Dermis blood vessel endothelial cell (primary cell): ENCODE measurements at regions not wholly inside any gene's neighbourhood (a gene's known extent, or its start where the extent isn't known, plus 50 kb on each side); places are given as distances from the start of the nearest gene placed in this dataset.

Experiments
- DNase-seq: peaks from one replicate; pipeline ENCODE4 v3.0.0; 2010

DNA sequence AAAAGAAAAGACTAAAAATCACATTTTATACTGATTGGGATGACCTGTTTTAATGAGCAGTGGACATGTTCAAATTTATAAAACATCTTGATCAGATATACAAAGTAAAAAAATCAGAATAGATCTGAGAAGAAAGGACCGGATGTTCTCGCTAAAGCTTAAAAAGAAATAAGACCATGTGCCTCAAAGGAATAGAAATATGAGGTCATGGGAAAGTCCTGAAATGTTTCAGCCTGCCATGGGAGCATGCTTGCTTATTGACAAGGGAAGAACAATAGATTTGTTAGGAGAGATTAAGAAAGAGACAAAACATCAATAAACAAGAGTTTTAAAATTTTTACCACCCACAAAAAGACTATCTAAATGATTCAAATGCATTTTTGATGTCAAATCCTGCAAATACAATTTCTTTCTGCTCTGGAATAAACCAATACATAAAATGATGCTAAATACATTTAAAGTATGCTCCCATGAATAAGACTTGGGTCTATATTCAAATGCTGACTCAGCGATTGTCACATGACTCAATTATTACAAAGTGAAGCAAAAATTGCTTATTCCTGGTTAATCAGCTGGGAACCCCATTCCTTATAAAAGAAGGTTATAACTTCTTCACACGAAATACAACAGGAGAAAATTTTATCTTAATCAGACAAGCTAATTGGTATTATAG is 633.9 kb upstream of the PKDCC start:
- no peak for DNase-seq

DNA sequence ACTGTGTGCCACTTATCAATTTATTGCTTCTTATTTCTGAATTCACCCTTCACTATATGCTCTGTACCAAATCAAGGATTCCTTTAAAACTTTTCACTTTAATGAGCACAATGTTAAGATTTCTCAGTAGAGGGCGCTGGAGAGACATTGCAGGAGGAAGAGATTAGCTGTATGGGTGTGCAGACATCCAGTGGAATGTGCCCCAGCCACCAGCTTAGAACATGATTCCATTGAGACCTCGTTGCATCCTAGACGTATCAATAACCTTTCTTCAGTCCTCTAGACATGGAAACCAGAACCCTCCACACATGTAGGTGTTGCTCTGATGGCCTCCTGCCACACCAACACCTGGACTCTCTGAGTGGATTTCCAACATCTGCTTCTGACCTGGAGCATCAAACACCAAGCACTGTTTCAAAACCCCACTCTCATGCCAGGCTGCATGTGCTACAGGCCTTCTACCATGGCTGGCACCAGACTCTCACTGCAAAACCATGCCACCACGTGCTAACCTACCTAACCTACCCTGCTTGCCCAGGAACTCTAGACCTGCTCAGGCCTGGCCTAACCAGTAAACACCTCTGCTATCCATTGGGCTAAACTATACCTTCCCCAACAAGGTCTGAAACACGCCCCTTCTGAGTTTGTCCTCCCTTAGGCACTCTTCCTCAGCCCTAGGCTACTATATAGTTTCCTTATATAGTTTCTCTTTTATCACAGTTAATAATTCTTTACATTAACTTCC is 633.2 kb upstream of the PKDCC start:
- DNase-seq, result no peak

GRCh38 chr2:41417511-41417910 is 630.3 kb upstream of the PKDCC start:
- DNase-seq, result no peak

DNA sequence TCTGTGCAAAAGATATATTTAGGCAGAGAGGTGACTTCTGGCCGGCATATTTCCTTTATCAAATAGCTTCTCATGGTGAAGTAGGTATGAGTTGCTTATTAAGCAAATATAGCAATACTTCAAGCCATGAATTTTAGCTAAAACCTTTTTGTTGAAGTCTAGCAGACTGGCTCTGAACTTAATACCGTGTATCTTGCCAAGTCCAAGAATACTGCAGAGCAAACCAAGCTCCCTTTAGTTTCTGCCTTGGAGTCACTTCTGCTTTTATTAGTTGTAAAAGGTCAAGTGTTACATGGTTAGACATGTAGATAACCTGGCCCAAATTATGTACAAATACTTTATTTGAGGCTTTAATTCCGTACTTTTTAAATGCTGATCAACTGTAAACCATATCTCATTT is 627.6 kb upstream of the PKDCC start:
- DNase-seq, result no peak

- DNase-seq, result no peak
Observed at GRCh38 chr2:41420872-41421271, 626.9 kb upstream of the PKDCC start.

GRCh38 chr2:41431756-41432155 is 616.1 kb upstream of the PKDCC start:
- no peak for DNase-seq

DNA sequence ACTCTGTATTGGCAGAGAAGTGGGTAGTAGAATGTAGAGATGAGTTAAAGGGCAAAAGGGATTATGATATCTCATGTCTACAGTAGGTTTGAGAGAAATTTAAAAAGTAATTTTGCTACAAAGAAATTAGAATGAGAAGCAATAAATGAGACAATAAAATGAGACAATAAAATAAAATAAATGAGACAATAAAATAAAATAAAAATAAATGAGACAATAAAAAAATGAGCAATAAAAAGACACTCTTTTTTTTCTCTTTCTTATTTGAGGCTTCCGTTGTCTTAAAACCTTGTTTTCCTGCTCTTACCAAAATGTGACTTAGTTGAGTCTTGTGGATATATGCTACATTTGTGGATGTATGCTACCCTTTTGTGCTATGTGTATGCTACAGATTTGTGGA is 615.4 kb upstream of the PKDCC start:
- no peak for DNase-seq

DNA sequence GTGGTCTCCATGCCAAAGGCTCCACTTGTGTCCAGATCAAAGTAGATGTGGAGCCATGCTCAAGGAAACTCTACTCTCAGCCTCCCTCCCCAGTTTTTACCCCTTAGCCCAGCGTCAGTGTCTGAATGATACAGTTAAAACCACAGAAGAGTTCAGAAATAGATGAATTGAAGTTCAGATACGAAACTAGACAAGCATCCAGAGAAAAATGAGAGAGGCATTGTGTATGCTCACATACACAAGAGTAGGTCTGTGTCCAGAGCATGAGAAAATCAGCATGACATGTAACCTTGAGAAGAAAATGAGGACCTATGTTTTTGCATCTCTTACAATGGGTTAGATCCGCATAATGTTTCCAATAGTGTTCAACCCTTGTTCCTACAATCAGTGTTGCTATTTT is 612.8 kb upstream of the PKDCC start:
- DNase-seq, result no peak

DNA sequence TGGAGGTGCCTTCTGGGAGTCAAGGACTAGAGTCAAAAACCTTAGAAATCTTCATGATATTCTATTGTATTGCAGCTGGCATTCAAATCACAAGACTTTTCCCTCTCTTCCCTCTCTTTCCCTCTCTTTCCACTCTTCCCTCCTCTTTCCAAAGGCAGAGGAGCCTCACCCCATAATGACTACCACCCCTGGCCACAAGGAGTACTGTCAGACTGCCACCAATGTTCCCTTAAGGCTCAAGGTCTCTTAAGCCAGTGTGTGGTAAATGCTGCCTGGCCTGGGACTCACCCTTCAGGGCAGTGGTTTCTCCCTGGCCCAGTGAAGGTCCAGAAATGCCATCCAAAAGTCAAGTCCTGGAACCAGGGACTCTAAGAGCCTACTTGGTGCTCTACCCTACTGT is 605.9 kb upstream of the PKDCC start:
- DNase-seq, result no peak

DNA sequence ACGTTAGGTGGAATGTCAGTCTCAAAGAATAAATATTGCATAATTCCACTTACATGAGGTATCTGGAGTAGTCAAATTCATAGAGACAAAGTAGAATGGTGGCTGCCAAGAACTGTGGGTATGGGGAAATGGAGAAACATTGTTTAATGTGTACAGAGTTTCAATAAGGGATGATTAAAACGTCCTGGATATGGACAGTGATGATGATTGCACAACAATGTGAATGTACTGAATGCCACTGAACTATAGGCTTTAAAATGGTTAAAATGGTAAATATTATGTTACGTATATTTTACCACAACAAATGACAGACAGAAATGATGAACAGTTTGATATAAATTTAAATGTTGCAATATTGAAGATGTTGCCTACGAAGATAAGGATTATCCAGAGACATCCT is 602.0 kb upstream of the PKDCC start:
- DNase-seq, result no peak

- DNase-seq, result no peak
Observed at GRCh38 chr2:41446266-41446665, 601.6 kb upstream of the PKDCC start.

DNA sequence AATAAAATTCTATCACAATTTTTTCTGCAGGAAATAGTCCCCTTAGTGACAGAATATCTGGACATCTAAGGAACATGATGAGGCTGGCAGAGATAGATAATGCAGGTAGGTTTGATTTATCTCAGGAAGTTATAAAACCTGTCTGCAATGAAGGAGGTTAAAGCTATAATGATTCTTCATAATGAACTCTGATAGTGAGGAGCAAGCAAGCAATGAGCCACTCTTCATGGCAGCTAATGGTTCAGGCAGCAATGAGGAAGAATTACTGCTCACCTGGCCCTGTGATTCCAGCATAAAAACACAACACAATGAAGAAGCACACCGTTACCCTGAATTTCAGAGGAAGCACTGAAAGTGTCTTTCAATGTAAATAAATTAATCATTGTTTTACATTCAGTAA is 599.6 kb upstream of the PKDCC start:
- no peak for DNase-seq

- no peak for DNase-seq
Observed at GRCh38 chr2:41457026-41457425, 590.8 kb upstream of the PKDCC start.

- no peak for DNase-seq
Observed at GRCh38 chr2:41460661-41461060, 587.2 kb upstream of the PKDCC start.

GRCh38 chr2:41464395-41464794 is 583.4 kb upstream of the PKDCC start:
- no peak for DNase-seq

GRCh38 chr2:41475959-41476358 is 571.9 kb upstream of the PKDCC start:
- DNase-seq, result no peak

DNA sequence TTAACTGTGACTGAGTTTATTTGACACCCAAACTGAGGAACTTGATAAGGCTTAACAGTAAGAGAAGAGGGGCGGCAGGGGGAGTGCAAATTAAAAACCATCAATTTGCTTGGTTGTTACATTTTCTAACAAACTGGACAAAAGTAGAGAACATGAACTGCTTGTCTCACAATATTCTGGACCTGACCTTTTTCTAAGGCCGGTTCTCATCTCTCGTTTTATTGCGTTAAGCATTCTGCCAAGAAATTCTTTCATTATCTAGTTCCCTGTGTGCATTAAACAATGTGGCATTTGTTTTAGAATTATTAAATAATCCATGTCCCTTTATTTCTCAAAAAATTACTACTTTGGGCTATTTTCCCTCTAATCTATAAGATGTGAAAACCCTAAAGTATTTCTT is 565.2 kb upstream of the PKDCC start:
- no peak for DNase-seq

DNA sequence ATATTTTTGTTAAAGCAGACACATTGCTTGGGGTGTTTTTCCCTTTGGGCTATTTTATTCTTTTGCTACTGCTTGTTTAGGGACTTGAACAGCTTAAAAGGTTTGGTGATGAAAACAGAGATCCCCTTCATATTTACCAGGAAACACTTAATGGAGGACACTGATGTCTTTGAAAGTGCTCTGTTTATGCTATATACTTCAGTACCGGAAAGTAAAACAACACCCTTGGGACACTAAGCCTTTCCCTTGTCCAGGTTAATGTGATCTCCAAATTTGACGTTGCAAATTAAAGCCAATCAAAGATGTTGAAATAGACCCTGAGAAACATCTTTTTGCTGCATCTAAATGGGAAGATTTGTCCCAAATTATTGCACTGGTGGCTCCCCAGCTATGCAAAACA is 564.6 kb upstream of the PKDCC start:
- no peak for DNase-seq

- no peak for DNase-seq
Observed at GRCh38 chr2:41483982-41484857, 563.6 kb upstream of the PKDCC start.

GRCh38 chr2:41484858-41485234 is 563.0 kb upstream of the PKDCC start:
- DNase-seq, result no peak

DNA sequence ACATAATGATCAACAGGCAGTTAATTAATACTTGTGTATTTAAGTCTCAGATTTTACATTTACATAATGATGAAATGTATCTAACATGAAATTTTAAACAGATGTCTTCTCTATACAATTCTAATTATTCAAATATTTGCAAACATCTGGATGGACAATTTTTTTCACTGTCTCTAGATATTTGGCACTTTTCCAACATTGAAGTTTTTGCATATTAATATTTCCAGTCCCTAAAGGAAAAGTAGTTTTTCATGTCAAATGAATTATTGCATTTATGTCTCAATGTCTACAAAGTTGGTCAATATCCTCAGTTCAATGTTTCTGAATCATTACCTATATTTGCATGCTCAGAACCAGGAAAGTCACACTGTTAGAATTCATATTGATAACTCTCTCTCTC is 560.9 kb upstream of the PKDCC start:
- DNase-seq, result no peak

- no peak for DNase-seq
Observed at GRCh38 chr2:41488888-41489287, 558.9 kb upstream of the PKDCC start.

DNA sequence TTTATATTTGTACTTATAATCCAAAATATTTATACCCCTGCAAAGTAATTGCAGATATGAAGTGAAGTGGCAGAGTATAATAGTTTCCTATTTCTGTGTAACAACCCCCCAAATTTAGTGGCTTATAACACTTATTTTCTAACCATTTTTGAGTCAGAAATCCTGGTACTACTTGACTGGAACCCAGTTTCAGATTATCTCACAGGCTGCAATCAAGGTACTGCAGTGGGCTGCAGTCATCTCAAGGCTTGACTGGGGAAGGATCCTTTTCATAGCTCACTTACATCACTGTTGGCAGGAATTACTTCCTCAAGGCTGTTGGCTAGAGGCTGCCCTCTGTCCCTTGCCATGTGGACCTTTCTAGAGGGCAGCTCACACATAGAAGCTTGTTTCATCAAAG is 558.2 kb upstream of the PKDCC start:
- DNase-seq, result no peak

DNA sequence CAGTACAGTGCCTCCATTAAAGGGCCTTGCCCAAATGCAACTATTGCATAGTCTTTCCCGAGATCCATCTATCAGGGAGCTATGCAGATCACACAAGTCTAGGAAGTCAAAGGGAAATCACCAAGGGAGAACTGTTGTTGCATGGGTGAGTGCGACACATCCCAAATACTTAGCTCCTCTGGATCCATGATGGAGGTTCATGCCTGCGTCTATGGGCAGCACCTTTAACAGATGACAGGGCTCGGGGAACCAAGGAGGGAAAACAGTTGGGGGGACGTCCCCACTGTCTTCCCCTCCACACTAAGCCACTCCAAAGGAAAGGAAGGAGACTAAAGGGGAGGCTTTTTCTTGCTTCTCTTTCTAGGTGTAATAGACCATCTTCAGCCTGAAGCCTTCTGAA is 552.8 kb upstream of the PKDCC start:
- peak; percentile 0 for DNase-seq
